NCI-H1105 treated with DMSO at 0.1 percent for 48 hours (cell line): ENCODE measurements at regions not wholly inside any gene's neighbourhood (a gene's known extent, or its start where the extent isn't known, plus 50 kb on each side); places are given as distances from the start of the nearest gene placed in this dataset.

ENCODE experiments used
- DNase-seq: peaks from one replicate; lab custom pipeline; 2025; lab: John Stamatoyannopoulos, UW

DNA sequence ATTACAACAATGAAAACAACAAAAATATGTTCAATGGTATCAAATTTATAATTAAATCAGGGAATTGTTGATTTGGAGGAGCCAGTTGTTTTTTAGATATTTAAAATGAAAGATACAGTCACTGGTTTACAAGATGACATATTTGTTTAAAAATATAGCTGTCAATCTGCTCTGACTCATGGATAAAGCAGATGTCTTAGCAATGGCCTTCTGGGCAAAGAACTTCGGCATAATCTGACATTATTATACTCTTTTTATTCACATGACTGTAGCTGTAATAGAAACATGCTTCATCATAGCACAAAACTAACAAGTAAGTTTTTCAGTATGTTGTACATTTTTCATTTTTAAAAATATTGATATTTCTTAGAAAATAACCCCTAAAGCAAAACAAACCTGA lies 267.4 kb downstream of the CENPW start:
- no peak for DNase-seq

DNA sequence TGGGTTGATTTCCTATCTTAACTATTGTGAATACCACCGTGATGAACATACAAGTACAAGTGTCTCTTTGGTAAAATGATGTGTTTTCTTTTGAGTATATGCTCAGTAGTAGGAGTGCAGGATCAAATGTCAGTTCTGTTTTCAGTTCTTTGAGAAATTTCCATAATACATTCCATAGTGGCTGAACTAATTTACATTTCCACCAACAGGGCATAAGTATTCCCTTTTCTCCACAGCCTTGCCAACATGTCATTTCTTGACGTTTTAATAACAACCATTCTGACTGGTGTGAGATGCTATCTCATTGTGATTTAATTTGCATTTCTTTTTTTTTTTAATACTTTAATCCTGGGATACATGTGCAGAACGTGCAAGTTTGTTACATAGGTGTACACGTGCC lies 268.8 kb downstream of the CENPW start:
- no peak for DNase-seq

DNA sequence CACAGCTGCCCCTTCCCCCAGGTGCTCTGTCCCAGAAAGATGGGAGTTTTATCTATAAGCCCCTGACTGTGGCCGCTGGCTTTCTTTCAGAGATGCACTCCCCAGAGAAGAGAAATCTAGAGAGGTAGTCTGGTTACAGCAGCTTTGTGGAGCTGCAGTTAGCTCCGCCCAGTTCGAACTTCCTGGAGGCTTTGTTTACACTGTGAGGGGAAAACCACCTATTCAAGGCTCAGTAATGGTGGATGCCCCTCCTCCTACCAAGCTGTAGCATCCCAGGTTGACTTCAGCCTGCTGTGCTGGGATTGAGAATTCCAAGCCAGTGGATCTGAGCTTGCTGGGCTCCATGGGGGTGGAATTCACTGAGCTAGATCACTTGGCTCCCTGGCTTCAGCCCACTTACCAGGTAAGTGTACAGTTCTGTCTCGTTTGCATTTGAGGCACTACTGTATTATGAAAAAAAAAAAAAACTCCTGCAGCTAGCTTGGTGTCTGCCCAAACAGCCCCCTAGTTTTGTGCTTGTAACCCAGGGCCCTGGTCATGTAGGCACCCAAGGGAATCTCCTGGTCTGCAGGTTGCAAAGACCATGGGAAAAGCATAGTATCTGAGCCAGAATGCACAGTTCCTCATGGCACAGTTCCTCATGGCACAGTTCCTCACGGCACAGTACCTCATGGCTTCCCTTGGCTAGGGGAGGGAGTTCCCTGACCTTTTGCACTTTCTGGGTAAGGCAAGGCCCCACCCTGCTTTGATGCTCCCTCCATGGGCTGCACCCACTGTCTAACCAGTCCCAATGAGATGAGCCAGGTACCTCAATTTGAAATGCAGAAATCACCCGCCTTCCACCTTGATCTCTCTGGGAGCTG lies 275.0 kb downstream of the CENPW start:
- DNase-seq: no peak

DNA sequence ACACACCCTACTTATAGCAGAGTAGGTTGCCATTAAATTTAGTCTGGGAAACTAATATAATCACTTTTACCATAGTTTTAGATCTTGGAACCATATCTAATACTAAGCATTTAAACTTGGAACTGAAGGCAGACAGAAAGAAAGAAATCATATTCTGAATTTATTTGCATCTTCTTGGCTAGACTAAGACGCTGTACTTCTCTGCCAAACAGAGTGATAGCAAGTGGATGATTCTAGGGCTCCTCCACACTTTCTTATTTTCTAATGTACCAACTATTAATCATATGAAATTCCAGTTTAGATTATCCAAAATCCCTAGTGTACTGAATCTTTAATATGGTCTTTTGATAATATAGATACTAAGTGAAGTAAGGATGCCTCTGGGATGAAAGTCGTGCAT lies 277.0 kb downstream of the CENPW start:
- no peak for DNase-seq

DNA sequence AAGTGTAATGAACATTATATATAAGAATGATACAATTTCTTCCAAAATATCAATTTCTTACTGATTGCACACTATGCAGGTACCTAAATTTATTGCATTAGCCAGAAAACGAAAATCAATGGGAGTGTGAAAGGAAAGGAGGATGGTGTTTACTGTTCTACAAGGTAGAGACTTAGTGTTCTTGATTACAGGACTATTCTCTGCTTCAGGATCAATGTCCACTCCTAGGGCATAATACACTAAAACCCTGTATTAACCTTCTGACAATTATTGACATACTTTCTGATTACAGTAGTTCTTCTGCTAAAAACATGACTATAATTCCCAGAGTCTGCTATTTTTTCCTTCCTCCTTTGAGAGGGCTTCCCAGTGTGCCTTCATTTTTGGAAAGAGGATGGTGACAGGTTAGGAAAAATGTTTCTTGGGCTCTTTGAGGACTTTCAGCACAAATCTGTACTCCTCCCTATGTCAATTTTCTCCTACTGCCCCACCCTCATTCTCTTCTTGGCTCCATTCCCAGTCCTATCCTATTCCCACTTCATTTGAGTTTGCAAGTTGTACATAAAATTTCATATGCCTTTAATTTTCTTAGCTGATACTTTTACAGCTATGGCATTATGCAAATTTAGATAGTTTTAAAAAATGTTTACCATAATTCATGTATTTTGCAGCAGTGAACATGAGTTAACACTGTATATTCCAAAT lies 278.9 kb downstream of the CENPW start:
- DNase-seq: peak; percentile 8

DNA sequence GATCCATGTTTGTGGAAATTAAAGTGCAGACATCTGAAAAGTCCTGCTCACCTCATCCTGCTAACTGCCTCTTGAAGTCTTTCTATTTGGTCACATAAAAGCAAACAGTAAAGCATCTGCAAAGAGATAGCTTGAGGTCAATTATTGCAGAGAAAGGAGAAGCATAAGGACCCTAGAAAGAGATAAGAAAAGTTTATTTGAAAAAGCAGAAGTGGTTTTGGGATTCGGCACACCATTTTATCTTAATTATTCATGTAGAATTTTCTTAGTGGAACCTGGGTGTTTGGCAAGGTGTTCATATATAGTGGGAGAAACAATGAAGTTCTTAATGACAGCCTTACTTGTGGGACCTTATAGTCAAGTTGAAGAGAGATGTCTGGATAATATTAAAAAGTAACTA lies 280.8 kb downstream of the CENPW start:
- no peak for DNase-seq

DNA sequence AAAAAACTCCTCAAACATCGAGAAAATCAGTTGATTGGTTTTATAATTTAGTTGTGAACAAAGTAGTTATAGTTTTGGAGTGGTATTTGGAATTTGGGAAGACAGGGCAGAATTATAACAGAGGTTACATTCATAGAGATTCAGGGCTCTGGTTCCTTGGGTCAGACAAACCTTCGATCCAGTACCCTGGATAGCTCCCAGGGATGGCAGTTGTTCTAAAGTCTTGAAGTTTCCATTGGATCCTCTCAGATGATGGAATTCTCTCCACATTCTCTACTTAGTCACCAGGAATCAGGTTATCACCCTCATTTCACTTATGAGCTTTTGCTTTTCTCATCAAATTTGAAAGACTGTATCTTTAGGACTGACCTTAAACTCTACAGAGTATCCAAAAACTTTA lies 285.1 kb downstream of the CENPW start:
- no peak for DNase-seq

DNA sequence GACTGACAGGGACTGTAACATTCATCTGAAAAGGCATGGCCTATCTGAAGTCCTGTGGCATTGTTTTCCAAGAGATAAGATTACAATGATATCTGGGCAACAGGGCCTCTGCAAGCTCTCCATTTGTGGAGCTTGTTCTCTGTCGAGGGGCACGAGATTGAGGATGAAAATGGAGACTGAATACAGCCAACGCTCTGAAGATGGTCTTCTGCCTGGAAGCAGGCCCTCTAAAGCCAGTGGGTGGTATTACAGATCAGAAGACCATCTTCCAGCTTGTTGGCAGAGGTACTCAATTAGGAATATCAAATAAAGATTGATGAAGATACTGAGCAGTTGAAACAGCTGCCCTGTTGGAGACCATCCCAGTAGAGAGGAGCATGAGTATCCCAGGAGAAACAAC lies 288.2 kb downstream of the CENPW start:
- DNase-seq: no peak

DNA sequence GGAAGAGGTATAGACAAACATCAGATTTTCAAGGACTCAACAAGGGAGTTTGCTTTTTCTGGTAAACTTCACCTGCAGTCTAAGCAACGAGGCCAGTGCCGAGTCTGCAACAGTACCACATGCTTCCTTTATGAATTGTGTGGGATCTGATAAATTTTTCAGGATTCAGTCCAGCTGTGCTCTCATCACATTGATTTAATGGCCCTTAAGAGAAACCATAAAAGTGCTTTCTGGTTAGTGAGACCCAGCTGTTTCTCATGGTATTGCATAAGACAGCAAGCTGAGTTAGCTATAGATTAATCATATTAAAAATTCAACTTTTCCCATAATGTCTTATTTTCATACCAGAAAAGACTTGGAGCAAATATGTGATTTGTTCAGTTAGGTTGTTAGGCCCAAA lies 291.4 kb downstream of the CENPW start:
- DNase-seq: no peak

DNA sequence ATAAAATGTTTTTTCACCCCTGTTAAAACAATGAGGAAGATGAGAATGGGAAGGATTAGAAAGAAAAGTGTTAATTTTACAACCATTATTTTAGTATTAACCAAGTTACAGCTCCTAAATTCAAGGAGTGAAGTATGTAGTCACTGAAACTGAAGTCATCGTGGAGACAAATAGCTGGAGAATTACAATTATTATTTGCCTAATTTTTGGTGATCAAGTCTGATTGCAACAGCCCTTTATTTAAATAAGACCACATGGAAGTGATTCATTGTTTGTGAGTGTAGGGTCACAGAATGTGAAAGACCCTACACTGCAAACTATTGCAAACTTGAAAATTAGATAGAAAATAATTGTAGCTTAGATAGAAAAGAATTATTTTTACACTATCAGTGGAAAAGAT lies 292.4 kb downstream of the CENPW start:
- DNase-seq: no peak

DNA sequence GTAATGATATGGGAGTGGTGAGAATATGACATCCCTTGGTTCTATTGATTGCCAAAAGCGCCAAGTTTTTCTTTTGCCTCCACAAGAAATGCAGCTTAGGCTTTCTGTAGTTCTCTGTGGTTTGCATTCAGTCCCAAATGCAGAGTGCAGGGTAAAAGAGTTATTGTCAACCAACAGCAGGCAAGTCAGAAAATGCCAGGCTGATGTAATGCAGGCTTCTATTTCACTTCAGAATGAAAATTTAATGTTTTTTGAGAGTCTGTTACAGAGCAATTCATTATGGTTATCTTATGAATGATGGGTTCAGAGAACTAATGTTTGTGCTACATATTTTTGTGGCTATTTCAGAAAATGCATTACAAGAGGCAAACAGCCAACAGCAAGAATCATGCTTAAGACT lies 293.5 kb downstream of the CENPW start:
- no peak for DNase-seq

DNA sequence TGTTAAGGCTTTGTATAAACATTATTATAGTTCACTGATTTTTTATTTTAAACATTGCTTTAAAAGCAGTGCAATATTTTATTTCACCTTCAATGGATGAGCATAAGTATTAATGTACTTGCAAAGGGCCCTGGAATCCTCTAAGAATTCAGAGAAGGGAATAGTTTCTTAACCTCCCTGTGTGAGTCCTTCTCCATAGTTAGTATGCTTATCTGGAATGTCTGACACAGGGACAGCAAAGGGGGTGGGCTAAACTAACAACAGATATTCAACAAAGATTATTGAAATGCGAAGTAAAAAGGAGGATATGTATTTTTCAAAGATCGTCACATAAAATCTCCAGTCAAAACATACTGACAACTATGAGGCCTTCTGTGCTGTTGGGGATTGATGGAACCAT lies 300.4 kb downstream of the CENPW start:
- no peak for DNase-seq

DNA sequence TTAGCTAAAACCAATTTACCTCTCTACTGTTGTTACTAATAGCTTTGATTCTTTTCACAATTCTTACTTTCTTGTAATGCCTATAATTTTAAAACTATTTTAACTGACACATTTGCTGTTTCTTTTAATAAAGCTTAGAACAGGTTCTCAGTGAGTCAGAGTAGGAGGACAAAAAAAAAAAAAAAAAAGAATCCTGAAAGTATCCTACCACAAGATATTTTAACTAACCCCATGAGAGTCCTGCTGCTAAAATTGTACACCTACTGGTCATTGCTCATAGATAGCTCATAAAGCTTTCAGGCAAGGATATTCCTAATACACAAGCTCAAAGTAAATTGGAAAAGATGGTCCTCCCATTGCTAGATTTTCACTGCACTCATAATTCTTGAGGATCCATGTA lies 301.0 kb downstream of the CENPW start:
- no peak for DNase-seq

DNA sequence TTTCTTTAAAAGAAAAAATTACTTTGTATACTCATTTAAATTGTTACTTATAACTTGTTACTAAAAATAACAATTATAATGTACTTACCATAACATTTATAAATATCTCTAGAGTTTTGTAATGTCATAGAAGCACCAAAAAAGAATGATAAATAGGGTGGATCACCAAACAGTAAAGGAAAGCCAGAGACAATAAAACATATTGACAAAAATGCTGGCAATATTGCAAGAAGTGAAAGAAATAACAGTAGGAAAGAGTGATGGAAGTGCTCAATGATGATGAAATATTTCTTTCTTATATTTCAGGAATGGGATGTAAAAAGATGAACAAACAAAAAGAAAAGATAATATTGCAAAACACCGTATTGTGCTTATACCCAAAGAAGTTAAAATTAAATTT lies 301.7 kb downstream of the CENPW start:
- no peak for DNase-seq

DNA sequence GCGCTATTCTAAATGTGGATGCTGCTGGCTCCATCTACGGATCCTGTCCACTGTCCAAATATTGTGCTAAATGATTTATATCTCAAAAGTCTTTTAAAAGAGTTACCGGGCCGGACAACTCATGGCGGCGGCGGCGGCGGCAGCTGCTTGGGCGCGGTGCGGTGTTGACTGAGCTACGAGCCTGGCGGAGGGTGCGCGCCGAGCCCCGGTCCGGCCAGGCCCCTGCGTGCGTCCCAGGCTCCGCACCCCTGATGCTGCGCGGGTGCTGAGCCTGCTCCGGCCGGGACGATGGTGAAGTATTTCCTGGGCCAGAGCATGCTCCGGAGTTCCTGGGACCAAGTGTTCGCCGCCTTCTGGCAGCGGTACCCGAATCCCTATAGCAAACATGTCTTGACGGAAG lies 303.4 kb downstream of the CENPW start:
- no peak for DNase-seq

DNA sequence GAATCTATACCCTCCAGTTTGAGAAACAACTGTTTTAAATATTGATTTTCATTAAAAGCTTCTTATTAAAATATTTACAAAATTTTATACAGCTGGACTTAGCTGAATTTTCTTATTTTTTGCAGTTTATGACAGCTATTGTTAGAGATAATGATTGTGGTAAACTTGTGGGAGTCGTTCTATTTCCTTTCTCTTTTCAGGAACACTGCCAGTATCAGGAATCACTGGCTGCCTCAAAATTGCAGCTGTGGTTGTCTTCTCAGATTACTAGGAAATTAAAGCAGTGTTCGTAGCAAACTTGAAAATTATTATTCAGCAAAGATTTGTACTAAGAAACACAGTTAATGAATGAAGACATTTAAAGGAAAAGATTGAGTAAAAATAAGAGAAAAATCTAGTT lies 311.0 kb downstream of the CENPW start:
- peak; percentile 5 for DNase-seq

DNA sequence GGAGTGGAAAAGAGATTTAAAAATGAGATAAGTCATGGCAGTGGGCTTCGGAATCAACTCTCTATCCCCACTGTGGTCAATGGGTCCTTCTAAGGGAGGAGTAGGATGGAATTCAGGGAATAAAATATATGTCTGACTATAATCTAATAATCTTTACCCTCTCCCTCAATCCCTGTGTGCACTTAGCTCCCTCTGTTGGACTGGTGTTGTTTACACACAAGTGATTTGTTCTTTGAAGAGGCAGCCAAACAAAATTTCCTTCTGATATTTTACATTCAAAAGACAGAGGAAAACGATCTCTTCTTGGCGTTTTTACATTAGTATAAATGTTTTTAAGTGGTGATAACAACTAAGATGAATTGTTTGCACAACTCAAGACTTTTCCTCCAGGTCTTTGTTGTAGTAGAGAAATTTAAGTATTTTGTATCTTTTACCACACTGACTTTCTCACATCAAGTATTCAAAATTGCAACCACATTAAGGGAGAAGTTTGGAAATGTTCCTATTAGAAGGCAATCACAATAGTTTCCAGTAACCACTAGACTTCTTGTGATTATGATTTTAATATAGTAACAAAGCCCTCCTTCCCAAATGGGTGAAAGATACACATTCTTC lies 317.8 kb downstream of the CENPW start:
- DNase-seq: peak; percentile 27

DNA sequence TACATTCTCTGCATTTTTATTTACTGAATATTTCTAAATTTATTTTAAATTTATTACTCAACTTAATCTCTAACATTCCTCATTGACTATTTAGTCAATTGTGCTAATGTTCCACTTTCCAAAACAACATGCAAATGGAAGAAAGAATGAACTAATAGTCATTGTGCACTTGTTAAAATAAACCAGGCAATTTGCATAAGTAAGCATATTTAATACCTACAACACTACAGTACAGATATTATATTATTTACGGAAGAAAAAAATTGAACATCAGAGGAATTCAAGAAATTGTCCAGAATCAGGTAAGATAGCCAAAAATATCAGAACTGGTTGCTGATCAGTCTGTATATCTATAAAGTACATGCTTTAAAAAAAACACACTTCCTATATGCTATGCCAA lies 320.5 kb downstream of the CENPW start:
- no peak for DNase-seq

DNA sequence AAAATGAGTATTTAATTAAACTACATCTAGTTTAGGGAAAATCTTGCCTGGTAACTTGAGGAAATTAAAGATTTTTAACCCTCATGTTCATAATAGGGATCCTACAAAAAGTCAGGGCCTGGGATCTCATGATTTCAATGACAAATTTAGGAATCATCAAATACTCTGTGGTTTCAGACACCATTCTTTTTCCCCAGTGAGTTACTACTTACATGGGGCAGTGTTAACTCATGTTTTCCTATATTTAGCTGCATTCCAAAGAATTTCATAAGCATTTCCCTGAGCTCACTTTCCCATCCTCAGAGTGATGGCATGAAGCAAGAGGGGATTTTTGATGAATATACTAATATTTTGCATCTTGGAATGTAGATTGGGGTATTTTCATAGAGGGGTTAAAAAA lies 321.7 kb downstream of the CENPW start:
- no peak for DNase-seq

DNA sequence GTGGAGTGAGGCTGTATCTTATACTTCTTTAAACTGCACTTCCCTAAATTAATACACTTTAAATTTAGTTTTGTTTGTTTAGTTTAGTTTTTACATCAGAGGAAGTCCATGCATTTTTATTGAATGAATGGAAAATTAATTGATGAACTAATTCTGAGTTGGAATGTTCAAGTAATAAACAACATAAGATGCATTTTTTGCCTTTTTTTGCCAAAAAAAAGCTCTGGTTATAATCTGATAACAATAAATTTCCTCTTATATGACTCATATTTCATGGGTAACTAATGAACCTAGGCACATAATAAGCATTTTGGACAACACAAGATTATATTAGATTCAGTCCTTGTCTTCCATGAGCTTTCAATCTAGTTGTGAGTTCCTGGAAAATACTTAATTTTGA lies 323.1 kb downstream of the CENPW start:
- DNase-seq: no peak

DNA sequence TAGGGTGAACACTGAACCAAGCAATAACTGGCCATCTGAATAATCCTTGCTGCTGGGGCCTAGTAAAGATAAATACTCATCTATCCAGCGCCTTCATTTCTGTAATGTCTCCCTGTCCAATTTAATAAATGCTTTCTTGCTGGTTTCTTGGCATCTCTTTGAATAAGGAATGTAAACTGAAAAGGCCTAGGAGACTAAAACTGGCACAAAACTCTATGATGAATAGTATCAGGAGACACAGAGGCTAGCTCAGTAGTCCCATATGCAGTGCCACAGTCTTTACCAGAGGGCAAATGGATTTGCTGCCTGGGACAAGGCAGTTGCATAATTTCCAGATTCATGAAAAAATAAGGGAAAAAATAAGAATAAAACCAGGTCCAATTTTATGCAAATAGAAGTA lies 324.4 kb downstream of the CENPW start:
- DNase-seq: no peak

DNA sequence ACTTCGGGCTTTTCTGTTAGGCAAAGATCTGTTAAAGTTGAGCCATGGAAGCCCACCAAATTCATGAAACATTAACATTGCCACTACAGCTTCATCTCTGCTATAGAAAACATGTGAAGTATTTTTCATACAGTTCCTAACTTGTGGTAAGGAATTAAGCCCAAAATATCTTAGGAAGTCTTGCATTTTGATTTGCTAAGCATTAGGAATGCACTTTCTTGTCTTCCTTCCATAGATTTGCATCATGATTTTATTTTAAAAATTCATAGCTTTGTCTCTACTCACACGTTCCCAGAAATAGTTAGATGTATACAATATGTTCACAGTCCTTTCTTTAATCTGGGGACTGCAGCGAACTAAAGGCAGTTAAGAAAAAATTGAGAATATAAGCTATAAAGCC lies 325.6 kb downstream of the CENPW start:
- no peak for DNase-seq

DNA sequence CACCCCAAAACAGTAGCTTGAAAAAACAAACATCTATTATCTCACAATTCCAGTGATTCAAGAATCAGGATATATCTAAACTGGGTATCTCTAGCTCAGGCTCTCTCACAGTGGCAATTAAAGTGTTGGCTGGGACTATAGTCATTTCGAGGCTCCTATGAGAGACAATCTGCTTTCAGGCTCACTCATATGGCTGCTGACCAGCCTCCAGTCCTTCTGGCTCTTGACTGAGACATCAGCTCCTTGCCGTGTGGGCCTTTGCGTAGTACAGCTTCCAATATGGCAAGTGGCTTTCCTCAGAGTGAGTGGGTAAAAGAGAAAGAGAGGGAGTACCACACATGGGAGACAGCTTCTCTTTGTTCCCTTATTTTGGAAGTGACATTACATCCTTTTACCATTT lies 327.2 kb downstream of the CENPW start:
- DNase-seq: no peak
